ENCODE measurements at regions not wholly inside any gene's neighbourhood (a gene's known extent, or its start where the extent isn't known, plus 50 kb on each side); places are given as distances from the start of the nearest gene placed in this dataset.

GRCh38 chr11:95308512-95309035 is 77.6 kb upstream of the SESN3 start:
- no peak for TF ChIP-seq CTCF (IDR thresholded peaks at IDR 0.05)
- TF ChIP-seq POLR2AphosphoS5 (IDR thresholded peaks at IDR 0.05), result no peak
